Raji (cell line): ENCODE measurements at regions not wholly inside any gene's neighbourhood (a gene's known extent, or its start where the extent isn't known, plus 50 kb on each side); places are given as distances from the start of the nearest gene placed in this dataset.

Source experiments
- POLR2A ChIP-seq: IDR thresholded peaks from 2 replicates; pipeline ENCODE4 v1.6.1; 2011; ENCODE audit warnings: low read depth, low read length, control low read depth; ENCODE audit not compliant: insufficient read depth

GRCh38 chr14:34222122-34222521 is 239.9 kb downstream of the SPTSSA start:
- TF ChIP-seq POLR2A, result no peak

GRCh38 chr14:34220921-34221320 is 241.1 kb downstream of the SPTSSA start:
- TF ChIP-seq POLR2A, result no peak

- no peak for TF ChIP-seq POLR2A
These were observed 241.7 kb downstream of the SPTSSA start for GRCh38 chr14:34220378-34220706.

- TF ChIP-seq POLR2A, result no peak
These were observed 242.2 kb downstream of the SPTSSA start for GRCh38 chr14:34219661-34220377.

- TF ChIP-seq POLR2A, result no peak
These were observed 243.2 kb downstream of the SPTSSA start for GRCh38 chr14:34218881-34219280.

GRCh38 chr14:34214961-34215360 is 247.1 kb downstream of the SPTSSA start:
- no peak for TF ChIP-seq POLR2A

GRCh38 chr14:34213332-34213731 is 248.7 kb downstream of the SPTSSA start:
- TF ChIP-seq POLR2A, result no peak

- no peak for TF ChIP-seq POLR2A
These were observed 249.7 kb downstream of the SPTSSA start for GRCh38 chr14:34212172-34212929.

- no peak for TF ChIP-seq POLR2A
These were observed 250.3 kb downstream of the SPTSSA start for GRCh38 chr14:34211732-34212131.

GRCh38 chr14:34208532-34208931 is 253.5 kb downstream of the SPTSSA start:
- TF ChIP-seq POLR2A, result no peak

GRCh38 chr14:34205799-34206198 is 254.9 kb upstream of the EGLN3 start:
- TF ChIP-seq POLR2A, result no peak

GRCh38 chr14:34204774-34205173 is 253.9 kb upstream of the EGLN3 start:
- no peak for TF ChIP-seq POLR2A

GRCh38 chr14:34203251-34203722 is 252.4 kb upstream of the EGLN3 start:
- no peak for TF ChIP-seq POLR2A

GRCh38 chr14:34201909-34202637 is 251.2 kb upstream of the EGLN3 start:
- TF ChIP-seq POLR2A, result no peak

- no peak for TF ChIP-seq POLR2A
These were observed 248.7 kb upstream of the EGLN3 start for GRCh38 chr14:34199585-34199984.

- no peak for TF ChIP-seq POLR2A
These were observed 247.2 kb upstream of the EGLN3 start for GRCh38 chr14:34198096-34198495.
